SK-N-SH treated with all-trans-retinoic acid at 6 μM for 48 hours (cell line): ENCODE measurements at regions not wholly inside any gene's neighbourhood (a gene's known extent, or its start where the extent isn't known, plus 50 kb on each side); places are given as distances from the start of the nearest gene placed in this dataset.

Experiments
- ATAC-seq: fragments of 200-7000 bp; cut with Tn5 transposase; 3 replicates; pipeline ENCODE4 v1.9.1; 2020; ENCODE audit warnings: mild to moderate bottlenecking, moderate library complexity
- ARNTL ChIP-seq: fragments of 450-650 bp; formaldehyde crosslinking; IDR thresholded peaks from 2 replicates; pipeline ENCODE4 v1.5.0; 2020; ENCODE audit warnings: low read depth, mild to moderate bottlenecking, moderate library complexity, borderline replicate concordance
- BACH2 ChIP-seq: fragments of 250-450 bp; sonication (Bioruptor Pico); IDR thresholded peaks from 2 replicates; pipeline ENCODE4 v1.9.0; 2021; ENCODE audit warnings: mild to moderate bottlenecking, borderline replicate concordance
- CREB5 ChIP-seq: fragments of 250-450 bp; sonication (Bioruptor Pico); IDR thresholded peaks from 2 replicates; pipeline ENCODE4 v1.5.1; 2020; ENCODE audit warnings: low read depth, mild to moderate bottlenecking, moderate library complexity
- CSDC2 ChIP-seq: fragments of 250-450 bp; sonication (Bioruptor Pico); IDR thresholded peaks from 2 replicates; pipeline ENCODE4 v1.5.0; 2020; ENCODE audit warnings: mild to moderate bottlenecking, moderate library complexity
- ESRRG ChIP-seq: fragments of 250-450 bp; sonication (Bioruptor Pico); IDR thresholded peaks from 2 replicates; pipeline ENCODE4 v1.6.1; 2021; ENCODE audit warnings: mild to moderate bottlenecking
- GLIS3 ChIP-seq: fragments of 250-450 bp; sonication (Bioruptor Pico); IDR thresholded peaks from 2 replicates; pipeline ENCODE4 v1.5.0; 2020; ENCODE audit warnings: mild to moderate bottlenecking, moderate library complexity
- ISL1 ChIP-seq: fragments of 250-450 bp; sonication (Bioruptor Pico); IDR thresholded peaks from 2 replicates; pipeline ENCODE4 v2.1.2; 2022; ENCODE audit warnings: mild to moderate bottlenecking, moderate library complexity
- OSR1 ChIP-seq: fragments of 250-450 bp; sonication (Bioruptor Pico); IDR thresholded peaks from 2 replicates; pipeline ENCODE4 v1.8.0; 2022; ENCODE audit warnings: moderate library complexity, mild to moderate bottlenecking, inconsistent platforms
- PPARA ChIP-seq: fragments of 250-450 bp; sonication (Bioruptor Pico); IDR thresholded peaks from 2 replicates; pipeline ENCODE4 v1.5.0; 2020; ENCODE audit warnings: mild to moderate bottlenecking, borderline replicate concordance
- RARB ChIP-seq: fragments of 250-450 bp; sonication (Bioruptor Pico); IDR thresholded peaks from 2 replicates; pipeline ENCODE4 v1.8.0; 2021; ENCODE audit warnings: mild to moderate bottlenecking, moderate library complexity
- SNAI2 ChIP-seq: fragments of 250-450 bp; sonication (Bioruptor Pico); IDR thresholded peaks from 2 replicates; pipeline ENCODE4 v1.5.0; 2020; ENCODE audit warnings: mild to moderate bottlenecking, moderate library complexity
- TCF4 ChIP-seq: fragments of 250-450 bp; sonication (Bioruptor Pico); IDR thresholded peaks from 2 replicates; pipeline ENCODE4 v1.8.0; 2021; ENCODE audit warnings: mild to moderate bottlenecking, moderate library complexity, borderline replicate concordance
- TOX ChIP-seq: fragments of 250-450 bp; sonication (Bioruptor Pico); IDR thresholded peaks from 2 replicates; pipeline ENCODE4 v1.8.0; 2021; ENCODE audit warnings: mild to moderate bottlenecking, moderate library complexity, borderline replicate concordance
- ZC3H10 ChIP-seq: fragments of 250-450 bp; sonication (Bioruptor Pico); IDR thresholded peaks from 2 replicates; pipeline ENCODE4 v1.5.1; 2021; ENCODE audit warnings: mild to moderate bottlenecking, moderate library complexity
- ZFP3 ChIP-seq: fragments of 250-450 bp; sonication (Bioruptor Pico); IDR thresholded peaks from 2 replicates; pipeline ENCODE4 v1.5.0; 2020; ENCODE audit warnings: mild to moderate bottlenecking, moderate library complexity
- ZFP30 ChIP-seq: fragments of 450-650 bp; formaldehyde crosslinking; IDR thresholded peaks from 2 replicates; pipeline ENCODE4 v1.5.0; 2022; ENCODE audit warnings: mild to moderate bottlenecking, moderate library complexity
- ZNF565 ChIP-seq: fragments of 450-650 bp; formaldehyde crosslinking; conservative IDR thresholded peaks from 2 replicates; pipeline ENCODE4 v1.5.0; 2020; ENCODE audit warnings: low read depth, mild to moderate bottlenecking, moderate library complexity
- ZNF70 ChIP-seq: fragments of 450-650 bp; formaldehyde crosslinking; IDR thresholded peaks from 2 replicates; pipeline ENCODE4 v1.5.0; 2020; ENCODE audit warnings: mild to moderate bottlenecking, moderate library complexity
- ZNF8 ChIP-seq: fragments of 450-650 bp; formaldehyde crosslinking; IDR thresholded peaks from 2 replicates; pipeline ENCODE4 v1.5.0; 2020; ENCODE audit warnings: mild to moderate bottlenecking, moderate library complexity
- TF ChIP-seq, protein P1 (sequence below): fragments of 250-450 bp; sonication (Bioruptor Pico); IDR thresholded peaks from 2 replicates; pipeline ENCODE4 v1.5.0; 2020; ENCODE audit warnings: mild to moderate bottlenecking, moderate library complexity
- TF ChIP-seq, protein P2 (sequence below): fragments of 250-450 bp; sonication (Bioruptor Pico); IDR thresholded peaks from 2 replicates; pipeline ENCODE4 v1.8.0; 2021; ENCODE audit warnings: low read depth, mild to moderate bottlenecking, moderate library complexity, borderline replicate concordance
- TF ChIP-seq, protein P3 (sequence below): fragments of 250-450 bp; sonication (Bioruptor Pico); IDR thresholded peaks from 2 replicates; pipeline ENCODE4 v1.5.1; 2021; ENCODE audit warnings: mild to moderate bottlenecking, moderate library complexity
- TF ChIP-seq, protein P4 (sequence below): fragments of 250-450 bp; sonication (Bioruptor Pico); IDR thresholded peaks from 2 replicates; pipeline ENCODE4 v1.8.0; 2020; ENCODE audit warnings: mild to moderate bottlenecking, moderate library complexity, borderline replicate concordance

- no peak for ATAC-seq
Observed at GRCh38 chr21:9758888-9759287, 762.5 kb upstream of the TPTE start.

GRCh38 chr21:9759972-9760371 lies 761.4 kb upstream of the TPTE start:
- TF ChIP-seq ZC3H10 (CRISPR knock-in tag) = no peak
- TF ChIP-seq ESRRG (CRISPR knock-in tag) = no peak
- no peak for TF ChIP-seq ZFP30 (CRISPR knock-in tag)
- no peak for TF ChIP-seq GLIS3
- no peak for TF ChIP-seq CSDC2 (CRISPR knock-in tag)
- no peak for TF ChIP-seq RARB (CRISPR knock-in tag)
- TF ChIP-seq, protein P1, sequence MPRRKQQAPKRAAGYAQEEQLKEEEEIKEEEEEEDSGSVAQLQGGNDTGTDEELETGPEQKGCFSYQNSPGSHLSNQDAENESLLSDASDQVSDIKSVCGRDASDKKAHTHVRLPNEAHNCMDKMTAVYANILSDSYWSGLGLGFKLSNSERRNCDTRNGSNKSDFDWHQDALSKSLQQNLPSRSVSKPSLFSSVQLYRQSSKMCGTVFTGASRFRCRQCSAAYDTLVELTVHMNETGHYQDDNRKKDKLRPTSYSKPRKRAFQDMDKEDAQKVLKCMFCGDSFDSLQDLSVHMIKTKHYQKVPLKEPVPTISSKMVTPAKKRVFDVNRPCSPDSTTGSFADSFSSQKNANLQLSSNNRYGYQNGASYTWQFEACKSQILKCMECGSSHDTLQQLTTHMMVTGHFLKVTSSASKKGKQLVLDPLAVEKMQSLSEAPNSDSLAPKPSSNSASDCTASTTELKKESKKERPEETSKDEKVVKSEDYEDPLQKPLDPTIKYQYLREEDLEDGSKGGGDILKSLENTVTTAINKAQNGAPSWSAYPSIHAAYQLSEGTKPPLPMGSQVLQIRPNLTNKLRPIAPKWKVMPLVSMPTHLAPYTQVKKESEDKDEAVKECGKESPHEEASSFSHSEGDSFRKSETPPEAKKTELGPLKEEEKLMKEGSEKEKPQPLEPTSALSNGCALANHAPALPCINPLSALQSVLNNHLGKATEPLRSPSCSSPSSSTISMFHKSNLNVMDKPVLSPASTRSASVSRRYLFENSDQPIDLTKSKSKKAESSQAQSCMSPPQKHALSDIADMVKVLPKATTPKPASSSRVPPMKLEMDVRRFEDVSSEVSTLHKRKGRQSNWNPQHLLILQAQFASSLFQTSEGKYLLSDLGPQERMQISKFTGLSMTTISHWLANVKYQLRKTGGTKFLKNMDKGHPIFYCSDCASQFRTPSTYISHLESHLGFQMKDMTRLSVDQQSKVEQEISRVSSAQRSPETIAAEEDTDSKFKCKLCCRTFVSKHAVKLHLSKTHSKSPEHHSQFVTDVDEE (CRISPR knock-in tag) = no peak
- no peak for TF ChIP-seq ZNF565
- TF ChIP-seq ARNTL = no peak
- TF ChIP-seq TCF4 (CRISPR knock-in tag) = no peak
- no peak for ATAC-seq

More at GRCh38 chr21:9758888-9759287, 762.5 kb upstream of the TPTE start:
- TF ChIP-seq RARB (CRISPR knock-in tag) = no peak
- no peak for TF ChIP-seq CSDC2 (CRISPR knock-in tag)
- TF ChIP-seq TOX (CRISPR knock-in tag) = no peak
- no peak for TF ChIP-seq OSR1 (CRISPR knock-in tag)
- no peak for TF ChIP-seq ZNF565
- TF ChIP-seq CREB5 (CRISPR knock-in tag) = no peak
- no peak for TF ChIP-seq ISL1
- TF ChIP-seq PPARA (CRISPR knock-in tag) = no peak
- TF ChIP-seq, protein P2, sequence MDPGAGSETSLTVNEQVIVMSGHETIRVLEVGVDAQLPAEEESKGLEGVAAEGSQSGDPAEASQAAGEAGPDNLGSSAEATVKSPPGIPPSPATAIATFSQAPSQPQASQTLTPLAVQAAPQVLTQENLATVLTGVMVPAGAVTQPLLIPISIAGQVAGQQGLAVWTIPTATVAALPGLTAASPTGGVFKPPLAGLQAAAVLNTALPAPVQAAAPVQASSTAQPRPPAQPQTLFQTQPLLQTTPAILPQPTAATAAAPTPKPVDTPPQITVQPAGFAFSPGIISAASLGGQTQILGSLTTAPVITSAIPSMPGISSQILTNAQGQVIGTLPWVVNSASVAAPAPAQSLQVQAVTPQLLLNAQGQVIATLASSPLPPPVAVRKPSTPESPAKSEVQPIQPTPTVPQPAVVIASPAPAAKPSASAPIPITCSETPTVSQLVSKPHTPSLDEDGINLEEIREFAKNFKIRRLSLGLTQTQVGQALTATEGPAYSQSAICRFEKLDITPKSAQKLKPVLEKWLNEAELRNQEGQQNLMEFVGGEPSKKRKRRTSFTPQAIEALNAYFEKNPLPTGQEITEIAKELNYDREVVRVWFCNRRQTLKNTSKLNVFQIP (CRISPR knock-in tag) = no peak
- TF ChIP-seq BACH2 (CRISPR knock-in tag) = no peak
- no peak for TF ChIP-seq ZNF8
- no peak for TF ChIP-seq ZC3H10 (CRISPR knock-in tag)
- no peak for TF ChIP-seq SNAI2 (CRISPR knock-in tag)
- TF ChIP-seq ESRRG (CRISPR knock-in tag) = no peak
- no peak for TF ChIP-seq ZFP3 (CRISPR knock-in tag)
- TF ChIP-seq, protein P3, sequence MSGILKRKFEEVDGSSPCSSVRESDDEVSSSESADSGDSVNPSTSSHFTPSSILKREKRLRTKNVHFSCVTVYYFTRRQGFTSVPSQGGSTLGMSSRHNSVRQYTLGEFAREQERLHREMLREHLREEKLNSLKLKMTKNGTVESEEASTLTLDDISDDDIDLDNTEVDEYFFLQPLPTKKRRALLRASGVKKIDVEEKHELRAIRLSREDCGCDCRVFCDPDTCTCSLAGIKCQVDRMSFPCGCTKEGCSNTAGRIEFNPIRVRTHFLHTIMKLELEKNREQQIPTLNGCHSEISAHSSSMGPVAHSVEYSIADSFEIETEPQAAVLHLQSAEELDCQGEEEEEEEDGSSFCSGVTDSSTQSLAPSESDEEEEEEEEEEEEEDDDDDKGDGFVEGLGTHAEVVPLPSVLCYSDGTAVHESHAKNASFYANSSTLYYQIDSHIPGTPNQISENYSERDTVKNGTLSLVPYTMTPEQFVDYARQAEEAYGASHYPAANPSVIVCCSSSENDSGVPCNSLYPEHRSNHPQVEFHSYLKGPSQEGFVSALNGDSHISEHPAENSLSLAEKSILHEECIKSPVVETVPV (CRISPR knock-in tag) = no peak
- no peak for TF ChIP-seq TCF4 (CRISPR knock-in tag)
- no peak for TF ChIP-seq ZNF70 (CRISPR knock-in tag)
- TF ChIP-seq, protein P4, sequence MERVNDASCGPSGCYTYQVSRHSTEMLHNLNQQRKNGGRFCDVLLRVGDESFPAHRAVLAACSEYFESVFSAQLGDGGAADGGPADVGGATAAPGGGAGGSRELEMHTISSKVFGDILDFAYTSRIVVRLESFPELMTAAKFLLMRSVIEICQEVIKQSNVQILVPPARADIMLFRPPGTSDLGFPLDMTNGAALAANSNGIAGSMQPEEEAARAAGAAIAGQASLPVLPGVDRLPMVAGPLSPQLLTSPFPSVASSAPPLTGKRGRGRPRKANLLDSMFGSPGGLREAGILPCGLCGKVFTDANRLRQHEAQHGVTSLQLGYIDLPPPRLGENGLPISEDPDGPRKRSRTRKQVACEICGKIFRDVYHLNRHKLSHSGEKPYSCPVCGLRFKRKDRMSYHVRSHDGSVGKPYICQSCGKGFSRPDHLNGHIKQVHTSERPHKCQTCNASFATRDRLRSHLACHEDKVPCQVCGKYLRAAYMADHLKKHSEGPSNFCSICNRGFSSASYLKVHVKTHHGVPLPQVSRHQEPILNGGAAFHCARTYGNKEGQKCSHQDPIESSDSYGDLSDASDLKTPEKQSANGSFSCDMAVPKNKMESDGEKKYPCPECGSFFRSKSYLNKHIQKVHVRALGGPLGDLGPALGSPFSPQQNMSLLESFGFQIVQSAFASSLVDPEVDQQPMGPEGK (CRISPR knock-in tag) = no peak
- TF ChIP-seq, all 23 proteins: peak for 0
